Erythroblast (primary cell): ENCODE measurements at regions not wholly inside any gene's neighbourhood (a gene's known extent, or its start where the extent isn't known, plus 50 kb on each side); places are given as distances from the start of the nearest gene placed in this dataset.

Experiments used
- DNase-seq, 2 experiments: peaks; one replicate each; lab custom pipeline; 2025; lab: John Stamatoyannopoulos, UW
- GATA1 ChIP-seq: IDR thresholded peaks from 2 replicates; pipeline ENCODE4 v1.6.1; 2011; ENCODE audit warnings: low read depth, mild to moderate bottlenecking, control low read depth, low read length, moderate library complexity
- POLR2A ChIP-seq: IDR thresholded peaks from 2 replicates; pipeline ENCODE4 v1.6.1; 2011; ENCODE audit warnings: mild to moderate bottlenecking, low read length

GRCh38 chr5:90014420-90014819, 395.1 kb downstream of the CETN3 start:
- DNase-seq = no peak
- TF ChIP-seq POLR2A (no peak), GATA1 (no peak)

GRCh38 chr5:90000351-90000750, 409.2 kb downstream of the CETN3 start:
- DNase-seq = peak in 1 of 2 experiments; percentile 1
- no peak for TF ChIP-seq POLR2A
- TF ChIP-seq GATA1 = no peak

GRCh38 chr5:89998519-89999305, 410.8 kb downstream of the CETN3 start:
- TF ChIP-seq POLR2A (no peak), GATA1 (no peak)
- DNase-seq = no peak

GRCh38 chr5:89996890-89997289, 412.7 kb downstream of the CETN3 start:
- TF ChIP-seq GATA1 (no peak), POLR2A (no peak)
- no peak for DNase-seq

- no peak for TF ChIP-seq POLR2A
- no peak for TF ChIP-seq GATA1
- DNase-seq = no peak
Measured at GRCh38 chr5:89996335-89996734, 413.2 kb downstream of the CETN3 start.

GRCh38 chr5:89994266-89994665, 415.3 kb downstream of the CETN3 start:
- TF ChIP-seq POLR2A = no peak
- no peak for TF ChIP-seq GATA1

GRCh38 chr5:89992201-89992600, 417.4 kb downstream of the CETN3 start:
- TF ChIP-seq GATA1 (no peak), POLR2A (no peak)

More at GRCh38 chr5:89994266-89994665, 415.3 kb downstream of the CETN3 start:
- no peak for DNase-seq

GRCh38 chr5:89991592-89991991, 418.0 kb downstream of the CETN3 start:
- TF ChIP-seq GATA1 = no peak
- no peak for DNase-seq

More at GRCh38 chr5:89992201-89992600, 417.4 kb downstream of the CETN3 start:
- DNase-seq = no peak

GRCh38 chr5:89989776-89990175, 419.8 kb downstream of the CETN3 start:
- DNase-seq = no peak
- no peak for TF ChIP-seq POLR2A
- TF ChIP-seq GATA1 = no peak

- TF ChIP-seq POLR2A (no peak), GATA1 (no peak)
- no peak for DNase-seq
Measured at GRCh38 chr5:89988998-89989655, 420.4 kb downstream of the CETN3 start.

GRCh38 chr5:89988129-89988810, 421.3 kb downstream of the CETN3 start:
- TF ChIP-seq POLR2A (no peak), GATA1 (no peak)
- no peak for DNase-seq

GRCh38 chr5:89983216-89983615, 426.3 kb downstream of the CETN3 start:
- no peak for DNase-seq
- TF ChIP-seq POLR2A (no peak), GATA1 (no peak)

GRCh38 chr5:89981878-89982773, 427.4 kb downstream of the CETN3 start:
- no peak for DNase-seq
- no peak for TF ChIP-seq GATA1
- no peak for TF ChIP-seq POLR2A

GRCh38 chr5:89981021-89981420, 428.5 kb downstream of the CETN3 start:
- no peak for DNase-seq
- no peak for TF ChIP-seq GATA1
- TF ChIP-seq POLR2A = no peak

- DNase-seq = no peak
- TF ChIP-seq GATA1 (no peak), POLR2A (no peak)
Measured at GRCh38 chr5:89973516-89973915, 436.0 kb downstream of the CETN3 start.
